ENCODE measurements at regions not wholly inside any gene's neighbourhood (a gene's known extent, or its start where the extent isn't known, plus 50 kb on each side); places are given as distances from the start of the nearest gene placed in this dataset.

DNA sequence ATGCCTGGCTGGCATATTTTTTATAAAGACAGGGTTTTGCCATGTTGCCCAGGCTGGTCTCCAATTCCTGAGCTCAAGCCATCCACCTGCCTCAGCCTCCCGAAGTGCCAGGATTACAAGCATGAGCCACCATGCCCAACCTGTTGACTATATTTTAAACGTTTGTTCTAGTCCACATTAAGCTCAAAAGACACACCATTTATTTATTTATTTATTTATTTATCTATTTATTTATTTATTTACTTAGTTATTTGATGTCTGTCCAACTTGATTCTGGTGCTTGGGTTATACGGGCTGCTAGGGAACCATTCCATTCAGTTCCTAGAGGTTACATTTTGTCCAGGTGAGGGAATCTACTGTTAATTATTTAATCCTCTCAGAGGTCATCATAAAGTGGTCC, 98.1 kb upstream of the ADGRL4 start:
- H4K20me1 ChIP-seq (ENCODE audit: insufficient read depth), result no peaks in the 10 kb centered on the region
- H3K27ac ChIP-seq (ENCODE audit: low read length), result no peak overlapping the region
- H2AFZ ChIP-seq (ENCODE audit: low read depth, low read length), result no peak overlapping the region
- TF ChIP-seq TAF1 (IDR thresholded peaks at IDR 0.05; ENCODE audit: low read depth) (no peak), RAD21 (conservative IDR thresholded peaks at IDR 0.05) (no peak), EP300 (conservative IDR thresholded peaks at IDR 0.05; ENCODE audit: poor library complexity, severe bottlenecking) (no peak), MXI1 (conservative IDR thresholded peaks at IDR 0.05; ENCODE audit: poor library complexity, severe bottlenecking) (no peak), SMC3 (conservative IDR thresholded peaks at IDR 0.05; ENCODE audit: poor library complexity) (no peak), EZH2 (IDR thresholded peaks at IDR 0.05; ENCODE audit: borderline replicate concordance, insufficient read depth, low read length, poor library complexity, severe bottlenecking) (no peak), POLR2AphosphoS5 (IDR thresholded peaks at IDR 0.05) (no peak), REST (IDR thresholded peaks at IDR 0.05; ENCODE audit: borderline replicate concordance) (no peak)
- TF ChIP-seq, protein P1, sequence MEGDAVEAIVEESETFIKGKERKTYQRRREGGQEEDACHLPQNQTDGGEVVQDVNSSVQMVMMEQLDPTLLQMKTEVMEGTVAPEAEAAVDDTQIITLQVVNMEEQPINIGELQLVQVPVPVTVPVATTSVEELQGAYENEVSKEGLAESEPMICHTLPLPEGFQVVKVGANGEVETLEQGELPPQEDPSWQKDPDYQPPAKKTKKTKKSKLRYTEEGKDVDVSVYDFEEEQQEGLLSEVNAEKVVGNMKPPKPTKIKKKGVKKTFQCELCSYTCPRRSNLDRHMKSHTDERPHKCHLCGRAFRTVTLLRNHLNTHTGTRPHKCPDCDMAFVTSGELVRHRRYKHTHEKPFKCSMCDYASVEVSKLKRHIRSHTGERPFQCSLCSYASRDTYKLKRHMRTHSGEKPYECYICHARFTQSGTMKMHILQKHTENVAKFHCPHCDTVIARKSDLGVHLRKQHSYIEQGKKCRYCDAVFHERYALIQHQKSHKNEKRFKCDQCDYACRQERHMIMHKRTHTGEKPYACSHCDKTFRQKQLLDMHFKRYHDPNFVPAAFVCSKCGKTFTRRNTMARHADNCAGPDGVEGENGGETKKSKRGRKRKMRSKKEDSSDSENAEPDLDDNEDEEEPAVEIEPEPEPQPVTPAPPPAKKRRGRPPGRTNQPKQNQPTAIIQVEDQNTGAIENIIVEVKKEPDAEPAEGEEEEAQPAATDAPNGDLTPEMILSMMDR (IDR thresholded peaks at IDR 0.05; ENCODE audit: poor library complexity, severe bottlenecking), result no peak
- no peaks in the 10 kb centered on the region for H3K79me2 ChIP-seq (replicated peaks; ENCODE audit: insufficient read depth, low read length)
- H3K4me2 ChIP-seq (ENCODE audit: low read length), result no peak overlapping the region
- no peaks in the 10 kb centered on the region for H3K9me2 ChIP-seq (ENCODE audit: insufficient read depth, low read length)
- no peak overlapping the region for H3K4me3 ChIP-seq (ENCODE audit: low read length)
- H3K9me3 ChIP-seq (ENCODE audit: low read length), result no peaks in the 10 kb centered on the region
- no peaks in the 10 kb centered on the region for H3F3A ChIP-seq (ENCODE audit: insufficient read depth, low read length, poor library complexity, severe bottlenecking)
- H3K27me3 ChIP-seq (ENCODE audit: insufficient read depth, low read depth, low read length), result no peaks in the 10 kb centered on the region
- H3K36me3 ChIP-seq (ENCODE audit: insufficient read depth, low read length), result no peaks in the 10 kb centered on the region
- H3K9ac ChIP-seq (ENCODE audit: low read length), result no peak overlapping the region

DNA sequence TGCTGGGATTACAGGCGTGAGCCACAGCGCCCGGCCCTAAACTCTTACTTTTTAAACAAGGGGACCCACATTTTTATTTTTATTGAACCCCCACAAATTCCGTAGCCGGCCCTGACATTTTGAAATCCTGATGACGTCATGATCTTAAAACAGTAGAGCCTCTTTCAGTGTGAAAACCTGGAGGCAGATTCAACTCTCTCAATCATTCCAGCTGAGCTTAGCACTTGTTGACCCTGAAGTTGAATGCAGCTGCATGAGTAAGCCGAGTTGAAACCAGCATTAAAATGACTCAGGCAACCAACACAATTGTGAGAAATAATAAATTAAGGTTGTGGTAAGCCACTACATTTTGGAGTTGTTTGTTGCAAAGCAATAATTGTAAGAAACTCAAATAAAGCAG, 93.9 kb upstream of the ADGRL4 start:
- no peak overlapping the region for H2AFZ ChIP-seq (ENCODE audit: low read depth, low read length)

More for the DNA sequence above, 93.9 kb upstream of the ADGRL4 start:
- H3K9me3 ChIP-seq (ENCODE audit: low read length), result no peaks in the 10 kb centered on the region
- H3K4me3 ChIP-seq (ENCODE audit: low read length), result no peak overlapping the region
- H3K79me2 ChIP-seq (replicated peaks; ENCODE audit: insufficient read depth, low read length), result no peaks in the 10 kb centered on the region
- H3K27ac ChIP-seq (ENCODE audit: low read length), result no peak overlapping the region
- H4K20me1 ChIP-seq (ENCODE audit: insufficient read depth), result no peaks in the 10 kb centered on the region
- no peaks in the 10 kb centered on the region for H3K36me3 ChIP-seq (ENCODE audit: insufficient read depth, low read length)
- no peak for TF ChIP-seq SMC3 (conservative IDR thresholded peaks at IDR 0.05; ENCODE audit: poor library complexity)
- no peak for TF ChIP-seq EP300 (conservative IDR thresholded peaks at IDR 0.05; ENCODE audit: poor library complexity, severe bottlenecking)
- no peak for TF ChIP-seq EZH2 (IDR thresholded peaks at IDR 0.05; ENCODE audit: borderline replicate concordance, insufficient read depth, low read length, poor library complexity, severe bottlenecking)
- TF ChIP-seq MXI1 (conservative IDR thresholded peaks at IDR 0.05; ENCODE audit: poor library complexity, severe bottlenecking), result no peak
- TF ChIP-seq POLR2AphosphoS5 (IDR thresholded peaks at IDR 0.05), result no peak
- TF ChIP-seq RAD21 (conservative IDR thresholded peaks at IDR 0.05), result no peak
- TF ChIP-seq TAF1 (IDR thresholded peaks at IDR 0.05; ENCODE audit: low read depth), result no peak
- TF ChIP-seq, protein P1 (IDR thresholded peaks at IDR 0.05; ENCODE audit: poor library complexity, severe bottlenecking), result no peak
- no peak for TF ChIP-seq REST (IDR thresholded peaks at IDR 0.05; ENCODE audit: borderline replicate concordance)
- H3K9me2 ChIP-seq (ENCODE audit: insufficient read depth, low read length), result no peaks in the 10 kb centered on the region
- no peak overlapping the region for H3K4me2 ChIP-seq (ENCODE audit: low read length)
- no peaks in the 10 kb centered on the region for H3K27me3 ChIP-seq (ENCODE audit: insufficient read depth, low read depth, low read length)
- no peak overlapping the region for H3K9ac ChIP-seq (ENCODE audit: low read length)
- no peaks in the 10 kb centered on the region for H3F3A ChIP-seq (ENCODE audit: insufficient read depth, low read length, poor library complexity, severe bottlenecking)

All from neural cell (in vitro differentiated cells).